RPMI7951 (cell line): ENCODE measurements at regions not wholly inside any gene's neighbourhood (a gene's known extent, or its start where the extent isn't known, plus 50 kb on each side); places are given as distances from the start of the nearest gene placed in this dataset.
"Not testable (repeated sequence)": the region's sequence is repeated elsewhere in the genome, so short reads cannot be mapped to it uniquely, and the experiment has no call there.

Experiments
- DNase-seq: peaks from one replicate; pipeline ENCODE4 v3.0.0-alpha.2; 2012; ENCODE audit warnings: low read depth

- DNase-seq, result no peak
Measured at GRCh38 chr2:19101968-19102367, 256.5 kb downstream of the OSR1 start.

GRCh38 chr2:19100570-19100969 lies 257.9 kb downstream of the OSR1 start:
- DNase-seq, result no peak

GRCh38 chr2:19099181-19099580 lies 259.2 kb downstream of the OSR1 start:
- DNase-seq, result no peak

- no peak for DNase-seq
Measured at GRCh38 chr2:19098467-19099160, 259.8 kb downstream of the OSR1 start.

- DNase-seq, result not testable (repeated sequence)
Measured at GRCh38 chr2:19089476-19089875, 268.9 kb downstream of the OSR1 start.

GRCh38 chr2:19086231-19086651 lies 272.2 kb downstream of the OSR1 start:
- DNase-seq, result no peak

GRCh38 chr2:19078709-19079108 lies 279.7 kb downstream of the OSR1 start:
- DNase-seq, result peak; percentile 43

- peak; percentile 98 for DNase-seq
Measured at GRCh38 chr2:19073522-19073921, 284.9 kb downstream of the OSR1 start.

GRCh38 chr2:19072161-19072560 lies 286.3 kb downstream of the OSR1 start:
- no peak for DNase-seq

GRCh38 chr2:19070886-19071285 lies 287.5 kb downstream of the OSR1 start:
- DNase-seq, result no peak

- no peak for DNase-seq
Measured at GRCh38 chr2:19068206-19068605, 290.2 kb downstream of the OSR1 start.

- no peak for DNase-seq
Measured at GRCh38 chr2:19062370-19062769, 296.1 kb downstream of the OSR1 start.

GRCh38 chr2:19059076-19059475 lies 299.3 kb downstream of the OSR1 start:
- DNase-seq, result no peak

- DNase-seq, result no peak
Measured at GRCh38 chr2:19051203-19051831, 307.1 kb downstream of the OSR1 start.

GRCh38 chr2:19050354-19050753 lies 308.1 kb downstream of the OSR1 start:
- no peak for DNase-seq

GRCh38 chr2:19048593-19049266 lies 309.7 kb downstream of the OSR1 start:
- no peak for DNase-seq

- no peak for DNase-seq
Measured at GRCh38 chr2:19046986-19047780, 311.2 kb downstream of the OSR1 start.

- no peak for DNase-seq
Measured at GRCh38 chr2:19045151-19045550, 313.3 kb downstream of the OSR1 start.

GRCh38 chr2:19043893-19044292 lies 314.5 kb downstream of the OSR1 start:
- no peak for DNase-seq

GRCh38 chr2:19041434-19042041 lies 316.9 kb downstream of the OSR1 start:
- peak; percentile 9 for DNase-seq

- DNase-seq, result peak; percentile 87
Measured at GRCh38 chr2:19038071-19039015, 320.1 kb downstream of the OSR1 start.
